IPS-15b (cell line): ENCODE measurements at regions not wholly inside any gene's neighbourhood (a gene's known extent, or its start where the extent isn't known, plus 50 kb on each side); places are given as distances from the start of the nearest gene placed in this dataset.

ENCODE experiments used
- H3K27me3 ChIP-seq: one replicate; pipeline ENCODE4 v1.6.1; 2013; ENCODE audit warnings: low read length; ENCODE audit not compliant: control insufficient read depth, insufficient read depth
- H3K36me3 ChIP-seq: one replicate; pipeline ENCODE4 v1.6.1; 2013; ENCODE audit warnings: low read length; ENCODE audit not compliant: control insufficient read depth, insufficient read depth
- H3K4me1 ChIP-seq: one replicate; pipeline ENCODE4 v1.6.1; 2013; ENCODE audit warnings: mild to moderate bottlenecking, low read length; ENCODE audit not compliant: control insufficient read depth, insufficient read depth
- H3K4me3 ChIP-seq: one replicate; pipeline ENCODE4 v1.5.1; 2013; ENCODE audit warnings: low read depth, low read length
- H3K9ac ChIP-seq: one replicate; pipeline ENCODE4 v1.6.1; 2013; ENCODE audit warnings: low read depth, mild to moderate bottlenecking, low read length
- H3K9me3 ChIP-seq: one replicate; pipeline ENCODE4 v1.6.1; 2013; ENCODE audit warnings: mild to moderate bottlenecking, low read length; ENCODE audit not compliant: control insufficient read depth, insufficient read depth

DNA sequence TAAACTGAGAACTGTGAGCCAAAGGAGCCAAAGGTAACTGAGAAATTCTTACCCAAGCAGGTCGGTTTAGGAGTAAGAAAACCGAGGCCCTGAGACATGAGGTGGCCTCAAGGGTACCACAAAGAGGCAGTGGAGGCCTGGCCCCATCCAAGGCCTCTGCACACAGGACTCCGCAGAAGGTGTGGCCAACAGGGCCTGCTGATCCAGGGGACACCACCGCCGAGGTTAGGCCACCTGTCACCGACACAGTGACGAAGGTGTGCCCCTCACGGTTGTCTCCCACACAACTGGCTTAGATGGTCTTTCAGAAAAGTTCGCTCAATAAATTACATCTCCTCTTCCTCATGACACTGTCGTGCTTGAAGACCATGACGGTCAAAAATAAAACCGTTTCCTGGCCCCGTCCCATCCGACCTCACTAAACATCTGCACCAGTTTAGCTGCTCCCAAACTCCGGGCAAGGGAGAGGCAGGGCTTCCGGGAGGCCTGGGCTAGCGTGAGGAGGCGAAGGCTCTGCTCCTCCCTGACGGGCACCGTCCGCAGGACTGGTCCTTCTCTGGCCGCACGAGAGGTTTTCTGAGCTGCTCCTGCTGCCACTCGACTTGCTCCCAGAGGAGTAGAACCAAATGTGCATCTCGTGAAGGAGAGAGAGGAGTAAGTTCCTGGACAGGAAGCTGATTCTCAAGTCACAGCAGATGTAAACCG, 442.0 kb downstream of the EIPR1 start:
- Histone ChIP-seq H3K36me3 (no peaks in the 10 kb centered on the region), H3K9ac (no peak overlapping the region), H3K27me3 (no peaks in the 10 kb centered on the region), H3K4me3 (no peak overlapping the region), H3K9me3 (no peaks in the 10 kb centered on the region), H3K4me1 (no peaks in the 10 kb centered on the region)

DNA sequence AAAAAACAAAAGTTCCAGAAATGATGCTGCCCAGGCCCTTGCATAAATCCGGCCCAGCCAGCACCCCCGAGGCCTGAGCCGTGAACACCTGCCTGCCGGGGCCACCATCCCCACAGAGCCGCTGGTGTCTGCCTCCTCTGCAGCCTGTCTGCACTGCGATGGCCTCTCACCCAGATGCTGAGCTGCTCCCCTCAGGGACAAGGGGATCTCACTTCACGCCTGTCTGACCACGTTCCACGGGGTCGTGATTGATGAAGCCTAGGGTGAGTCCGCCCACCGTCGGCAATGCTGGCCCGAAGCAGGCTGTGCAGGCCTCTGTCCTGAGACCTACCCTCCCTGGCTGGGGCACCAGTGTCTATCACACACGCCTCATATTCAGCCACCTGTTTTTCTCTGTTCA, 444.2 kb downstream of the EIPR1 start:
- Histone ChIP-seq H3K4me3 (no peak overlapping the region), H3K27me3 (no peaks in the 10 kb centered on the region), H3K9ac (no peak overlapping the region), H3K9me3 (no peaks in the 10 kb centered on the region), H3K36me3 (no peaks in the 10 kb centered on the region), H3K4me1 (no peaks in the 10 kb centered on the region)

DNA sequence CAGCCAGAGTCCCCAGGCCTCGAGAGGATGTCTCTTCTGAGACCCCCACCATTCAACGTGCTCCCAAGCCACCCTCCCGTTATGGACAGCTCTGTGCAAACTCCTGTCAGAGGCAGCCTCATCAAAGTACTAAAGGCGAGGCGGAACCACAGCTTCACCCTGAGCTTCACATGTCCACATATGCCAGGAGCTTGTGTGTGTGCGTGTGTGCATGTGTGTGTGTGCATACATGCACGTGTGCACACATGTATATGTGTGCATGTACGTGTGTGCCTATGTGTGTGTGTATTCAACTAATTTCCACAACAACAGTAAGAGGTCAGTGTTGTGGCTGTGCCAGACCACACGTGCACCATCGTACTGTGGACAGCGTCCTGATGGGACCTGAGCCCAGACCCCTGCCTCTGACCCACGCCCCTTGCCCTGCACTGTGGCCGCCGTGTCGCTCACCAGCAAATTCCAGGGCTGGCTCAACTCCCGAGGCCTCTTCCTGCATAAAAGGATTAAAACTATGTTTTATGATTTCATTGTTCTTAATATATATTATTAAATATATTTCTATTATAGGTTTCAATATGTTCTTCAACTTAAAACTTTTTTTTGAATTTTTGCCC, 444.8 kb downstream of the EIPR1 start:
- Histone ChIP-seq H3K36me3 (no peaks in the 10 kb centered on the region), H3K4me3 (no peak overlapping the region), H3K4me1 (no peaks in the 10 kb centered on the region), H3K9ac (no peak overlapping the region), H3K27me3 (no peaks in the 10 kb centered on the region), H3K9me3 (no peaks in the 10 kb centered on the region)

DNA sequence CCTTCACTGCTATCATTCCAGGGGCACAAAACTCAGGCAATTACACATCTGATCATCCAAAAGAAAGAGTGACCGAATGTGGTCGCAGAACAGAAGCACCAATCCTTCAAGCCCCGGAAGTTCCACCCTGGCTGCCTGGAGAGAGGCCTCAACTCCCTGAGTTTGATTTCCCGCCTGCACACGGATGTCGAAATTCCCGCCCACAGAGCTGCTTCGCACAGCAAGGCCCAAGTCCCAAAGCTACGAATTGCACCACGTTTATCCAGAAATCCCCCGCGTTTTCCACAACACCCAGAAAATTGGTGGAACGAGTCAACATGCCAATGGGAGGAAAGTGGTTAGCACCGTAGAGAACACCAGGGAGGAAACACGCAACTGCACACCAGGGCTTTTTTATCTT, 445.4 kb downstream of the EIPR1 start:
- Histone ChIP-seq H3K9me3 (no peaks in the 10 kb centered on the region), H3K36me3 (no peaks in the 10 kb centered on the region), H3K4me3 (no peak overlapping the region), H3K9ac (no peak overlapping the region), H3K4me1 (no peaks in the 10 kb centered on the region), H3K27me3 (no peaks in the 10 kb centered on the region)

DNA sequence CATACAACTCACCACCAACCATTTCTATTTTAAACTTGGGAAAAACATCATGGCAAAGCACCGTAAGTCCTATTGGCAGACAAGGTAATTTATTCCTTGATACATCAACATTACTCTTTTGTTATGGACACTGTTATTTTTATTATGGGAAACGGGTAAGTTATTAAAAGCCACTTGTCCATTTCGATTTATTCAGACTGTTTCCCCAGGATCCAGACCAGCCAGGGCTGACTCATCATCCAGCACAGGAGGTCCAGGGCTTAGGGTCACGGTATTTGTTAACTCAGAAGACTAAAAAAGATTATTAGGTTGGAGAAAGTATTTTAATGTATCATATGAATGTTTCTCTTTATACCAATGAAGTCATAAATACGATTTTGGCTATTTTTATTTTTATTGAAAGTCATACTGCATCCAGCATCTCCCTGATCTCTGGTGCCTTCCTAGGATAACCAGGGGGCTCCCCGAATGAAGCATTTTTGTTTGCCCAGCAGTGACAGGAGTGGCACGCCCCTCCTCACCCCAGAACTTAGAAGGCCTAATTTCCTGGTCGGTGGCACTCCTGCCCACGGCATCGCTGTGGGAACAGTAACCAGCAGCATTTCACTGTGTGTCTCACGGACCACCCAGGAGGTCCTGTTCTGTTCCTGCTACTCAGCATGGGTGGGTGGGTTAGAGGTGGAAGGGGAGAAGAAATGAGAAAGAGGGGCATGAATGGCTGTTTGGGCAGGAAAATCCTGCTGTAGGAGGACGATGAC, 446.1 kb downstream of the EIPR1 start:
- H3K4me1 ChIP-seq: no peaks in the 10 kb centered on the region
- no peaks in the 10 kb centered on the region for H3K36me3 ChIP-seq
- no peak overlapping the region for H3K9ac ChIP-seq
- no peak overlapping the region for H3K4me3 ChIP-seq
- H3K27me3 ChIP-seq: no peaks in the 10 kb centered on the region
- no peaks in the 10 kb centered on the region for H3K9me3 ChIP-seq

DNA sequence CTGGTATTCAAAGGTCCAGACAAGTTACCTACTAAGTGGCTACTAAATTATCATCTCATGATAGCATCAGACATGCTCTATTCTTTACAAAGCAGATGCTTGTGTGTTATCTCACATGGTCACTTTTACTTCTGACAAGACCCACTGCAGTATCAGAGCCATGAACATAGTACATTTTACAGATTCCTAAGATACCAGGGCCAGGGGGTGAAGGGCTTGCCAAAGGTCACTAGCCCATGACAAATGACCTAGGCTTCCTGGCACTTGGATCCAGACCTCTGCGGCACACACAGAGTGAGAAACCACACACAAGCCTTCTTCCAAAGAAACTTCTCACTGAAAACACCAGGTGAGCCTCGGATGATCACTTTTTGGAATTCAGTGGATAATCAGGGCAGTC, 446.8 kb downstream of the EIPR1 start:
- H3K9me3 ChIP-seq: no peaks in the 10 kb centered on the region
- H3K36me3 ChIP-seq: no peaks in the 10 kb centered on the region
- no peak overlapping the region for H3K4me3 ChIP-seq
- no peak overlapping the region for H3K9ac ChIP-seq
- no peaks in the 10 kb centered on the region for H3K4me1 ChIP-seq
- no peaks in the 10 kb centered on the region for H3K27me3 ChIP-seq

DNA sequence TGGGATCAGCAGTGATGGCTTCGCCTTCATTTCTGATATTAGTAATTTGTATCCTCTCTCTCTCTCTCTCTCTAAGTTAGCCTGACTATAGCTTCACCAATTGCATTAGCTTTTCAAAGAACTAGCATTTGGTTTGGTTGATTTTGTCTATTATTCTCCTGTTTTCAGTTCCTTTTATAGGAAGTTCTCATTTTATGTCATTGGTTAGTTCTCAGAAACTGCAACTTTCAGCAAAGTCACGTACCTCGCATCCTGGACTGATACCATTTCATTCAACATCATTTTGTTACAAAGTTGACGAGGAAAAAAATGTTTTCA, 450.8 kb downstream of the EIPR1 start:
- Histone ChIP-seq H3K36me3 (no peaks in the 10 kb centered on the region), H3K27me3 (no peaks in the 10 kb centered on the region), H3K9me3 (no peaks in the 10 kb centered on the region), H3K4me3 (no peak overlapping the region), H3K9ac (no peak overlapping the region), H3K4me1 (no peaks in the 10 kb centered on the region)

DNA sequence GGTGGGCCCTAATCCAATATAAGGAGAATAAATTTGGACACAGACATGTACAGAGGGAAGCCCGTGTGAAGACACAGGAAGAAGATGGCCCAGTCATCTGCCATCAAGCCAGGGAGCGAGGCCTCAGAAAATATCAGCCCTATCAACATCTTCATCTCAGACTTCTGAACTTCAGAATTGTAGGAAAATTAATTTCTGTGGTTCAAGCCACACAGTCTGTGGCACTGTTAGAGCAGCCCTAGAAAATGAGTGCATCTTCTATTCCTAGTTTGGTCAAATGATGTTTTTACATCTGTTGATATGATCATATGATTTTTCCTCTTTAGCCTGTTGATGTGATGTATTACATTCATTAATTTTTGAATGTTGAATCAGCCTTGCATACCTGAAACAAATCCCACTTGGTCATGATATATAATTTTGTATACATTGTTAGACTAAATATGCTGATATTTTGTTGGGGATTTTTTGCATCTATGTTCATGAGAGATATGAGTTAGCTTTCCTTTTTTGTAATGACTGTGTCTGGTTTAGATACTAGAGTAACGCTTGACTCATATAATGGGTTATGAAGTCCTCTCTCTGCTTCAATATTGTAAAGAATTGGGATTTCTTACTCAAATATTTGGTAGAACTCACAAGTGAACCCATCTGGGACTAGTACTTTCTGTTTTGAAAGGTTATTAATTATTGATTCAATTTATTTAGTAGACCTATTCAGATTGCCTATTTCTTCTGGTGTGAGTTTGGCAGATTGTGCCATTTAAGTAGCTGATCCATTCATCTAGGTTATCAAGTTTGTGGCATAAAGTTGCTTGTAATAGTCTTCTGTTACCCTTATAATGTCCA, 451.4 kb downstream of the EIPR1 start:
- Histone ChIP-seq H3K9ac (no peak overlapping the region), H3K9me3 (no peaks in the 10 kb centered on the region), H3K4me3 (no peak overlapping the region), H3K4me1 (no peaks in the 10 kb centered on the region), H3K27me3 (no peaks in the 10 kb centered on the region), H3K36me3 (no peaks in the 10 kb centered on the region)

DNA sequence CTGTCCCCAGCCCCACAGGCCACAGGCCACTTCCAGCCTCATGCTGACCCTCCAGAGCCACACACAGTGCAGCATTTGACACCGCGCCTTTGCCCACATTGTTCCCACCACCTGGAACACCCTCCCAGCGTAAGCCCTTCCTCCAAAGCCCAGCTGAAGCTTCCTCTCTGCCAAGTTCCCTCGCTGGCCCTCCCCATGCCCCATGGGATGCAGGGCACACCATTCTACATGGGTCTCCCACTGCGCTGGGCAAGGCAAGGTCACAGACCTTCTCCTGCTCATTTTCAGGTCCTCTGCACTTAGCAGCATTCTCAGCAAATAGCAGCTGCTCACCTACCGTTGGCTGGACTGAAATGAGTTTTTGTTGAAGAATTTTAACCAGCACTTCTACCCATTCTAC, 455.5 kb downstream of the EIPR1 start:
- Histone ChIP-seq H3K27me3 (no peaks in the 10 kb centered on the region), H3K36me3 (no peaks in the 10 kb centered on the region), H3K9ac (no peak overlapping the region), H3K4me3 (no peak overlapping the region), H3K4me1 (no peaks in the 10 kb centered on the region), H3K9me3 (no peaks in the 10 kb centered on the region)

DNA sequence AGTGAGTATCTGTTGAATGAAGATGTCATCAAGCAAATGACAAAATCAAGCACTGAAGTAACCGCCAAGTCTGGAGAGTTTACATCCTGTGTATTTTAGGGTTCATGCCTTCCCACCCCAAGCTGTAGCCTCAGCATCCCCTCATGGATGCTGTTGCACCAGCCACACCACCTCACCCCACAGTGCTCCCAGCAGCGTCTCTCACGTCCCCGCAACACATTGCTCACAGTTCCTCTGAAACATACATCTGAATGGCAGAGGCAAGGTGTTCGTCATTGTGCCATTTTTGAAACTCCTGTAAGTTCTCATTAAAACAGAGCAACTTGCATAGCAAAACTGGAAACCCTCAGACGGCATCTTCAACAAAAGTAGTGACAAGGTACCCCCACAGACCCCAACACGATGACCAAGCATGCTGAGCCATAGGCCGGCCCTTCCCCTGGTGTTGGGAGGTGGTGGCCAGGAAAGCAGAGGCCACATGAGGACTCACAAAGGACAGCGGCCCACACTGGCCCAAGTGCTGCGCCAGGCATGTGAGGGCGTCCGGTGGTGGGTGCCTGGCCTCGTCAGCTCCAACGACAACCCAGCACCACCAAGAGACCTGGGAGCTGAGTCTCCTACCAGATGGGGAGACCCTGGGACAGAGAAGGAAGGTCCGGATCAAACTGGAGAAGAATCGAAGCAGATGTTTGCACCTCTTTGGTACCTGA, 456.5 kb downstream of the EIPR1 start:
- Histone ChIP-seq H3K9me3 (no peaks in the 10 kb centered on the region), H3K9ac (no peak overlapping the region), H3K27me3 (no peaks in the 10 kb centered on the region), H3K36me3 (no peaks in the 10 kb centered on the region), H3K4me3 (no peak overlapping the region), H3K4me1 (no peaks in the 10 kb centered on the region)
